ENCODE measurements at regions not wholly inside any gene's neighbourhood (a gene's known extent, or its start where the extent isn't known, plus 50 kb on each side); places are given as distances from the start of the nearest gene placed in this dataset.
"Not testable (repeated sequence)": the region's sequence is repeated elsewhere in the genome, so short reads cannot be mapped to it uniquely, and the experiment has no call there.

DNA sequence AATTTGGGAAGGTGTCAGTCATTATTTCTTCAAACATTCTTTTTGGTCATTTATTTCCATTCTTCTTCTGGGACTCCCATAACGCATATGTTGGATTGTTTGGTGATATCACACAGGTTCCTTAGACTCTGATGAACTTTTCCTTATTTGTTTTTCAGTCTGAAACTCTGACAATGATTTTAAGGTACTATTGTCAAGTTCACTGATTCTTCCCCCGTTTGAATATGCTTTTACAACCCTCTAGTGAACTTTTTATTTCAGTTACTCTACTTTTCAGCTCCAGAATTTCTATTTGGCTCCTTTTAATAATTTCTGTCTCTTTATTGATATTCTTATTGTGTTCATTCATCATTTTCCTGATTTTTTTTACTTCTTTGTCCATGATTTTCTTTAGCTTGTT, 92.5 kb upstream of the RORB start:
- no peak overlapping the region for H3K4me3 ChIP-seq (ENCODE audit: low read length)
- DNase-seq (ENCODE audit: low read depth, low spot score), result no peak

GRCh38 chr9:74407166-74407565, 90.0 kb upstream of the RORB start:
- H3K4me3 ChIP-seq (ENCODE audit: low read length), result no peak overlapping the region
- no peak for DNase-seq (ENCODE audit: low read depth, low spot score)

- DNase-seq (ENCODE audit: low read depth, low spot score), result no peak
- no peak overlapping the region for H3K4me3 ChIP-seq (ENCODE audit: low read length)
These were observed 84.7 kb upstream of the RORB start for GRCh38 chr9:74412236-74412979.

DNA sequence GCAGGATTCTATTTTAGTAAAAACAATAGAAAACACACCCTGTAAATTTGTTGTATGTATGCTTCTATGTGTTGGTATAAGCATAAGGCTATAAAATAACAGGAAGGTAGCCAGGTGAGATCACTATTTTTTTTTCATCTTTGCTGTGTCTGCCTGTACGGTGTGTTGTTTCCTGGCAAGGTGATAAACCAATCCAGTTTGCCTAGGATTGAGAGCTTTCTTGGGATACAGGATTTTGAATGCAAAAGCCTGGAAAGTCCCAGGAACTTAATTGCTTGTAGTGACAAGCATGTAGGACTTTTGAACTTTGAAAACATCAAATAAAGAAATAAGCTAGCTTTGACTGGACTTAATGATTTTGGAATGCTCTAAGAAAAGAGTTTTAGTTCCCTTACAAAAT, 83.3 kb upstream of the RORB start:
- DNase-seq (ENCODE audit: low read depth, low spot score), result no peak
- H3K4me3 ChIP-seq (ENCODE audit: low read length), result no peak overlapping the region

- DNase-seq (ENCODE audit: low read depth, low spot score), result no peak
These were observed 82.8 kb upstream of the RORB start for GRCh38 chr9:74414325-74414724.

GRCh38 chr9:74415995-74416394, 81.1 kb upstream of the RORB start:
- no peak for DNase-seq (ENCODE audit: low read depth, low spot score)
- H3K4me3 ChIP-seq (ENCODE audit: low read length), result no peak overlapping the region

More at GRCh38 chr9:74414325-74414724, 82.8 kb upstream of the RORB start:
- no peak overlapping the region for H3K4me3 ChIP-seq (ENCODE audit: low read length)

DNA sequence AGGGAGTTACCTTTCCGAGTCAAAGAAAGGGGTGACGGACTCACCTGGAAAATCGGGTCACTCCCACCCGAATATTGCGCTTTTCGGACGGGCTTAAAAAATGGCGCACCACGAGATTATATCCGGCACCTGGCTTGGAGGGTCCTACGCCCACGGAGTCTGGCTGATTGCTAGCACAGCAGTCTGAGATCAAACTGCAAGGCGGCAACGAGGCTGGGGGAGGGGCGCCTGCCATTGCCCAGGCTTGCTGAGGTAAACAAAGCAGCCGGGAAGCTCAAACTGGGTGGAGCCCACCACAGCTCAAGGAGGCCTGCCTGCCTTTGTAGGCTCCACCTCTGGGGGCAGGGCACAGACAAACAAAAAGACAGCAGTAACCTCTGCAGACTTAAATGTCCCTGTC, 72.6 kb upstream of the RORB start:
- not testable (repeated sequence) for H3K4me3 ChIP-seq (ENCODE audit: low read length); DNase-seq (ENCODE audit: low read depth, low spot score)

- no peak overlapping the region for H3K4me3 ChIP-seq (ENCODE audit: low read length)
- DNase-seq (ENCODE audit: low read depth, low spot score), result no peak
These were observed 65.7 kb upstream of the RORB start for GRCh38 chr9:74431467-74431866.

- DNase-seq (ENCODE audit: low read depth, low spot score), result no peak
- no peak overlapping the region for H3K4me3 ChIP-seq (ENCODE audit: low read length)
These were observed 53.9 kb upstream of the RORB start for GRCh38 chr9:74443036-74443750.

DNA sequence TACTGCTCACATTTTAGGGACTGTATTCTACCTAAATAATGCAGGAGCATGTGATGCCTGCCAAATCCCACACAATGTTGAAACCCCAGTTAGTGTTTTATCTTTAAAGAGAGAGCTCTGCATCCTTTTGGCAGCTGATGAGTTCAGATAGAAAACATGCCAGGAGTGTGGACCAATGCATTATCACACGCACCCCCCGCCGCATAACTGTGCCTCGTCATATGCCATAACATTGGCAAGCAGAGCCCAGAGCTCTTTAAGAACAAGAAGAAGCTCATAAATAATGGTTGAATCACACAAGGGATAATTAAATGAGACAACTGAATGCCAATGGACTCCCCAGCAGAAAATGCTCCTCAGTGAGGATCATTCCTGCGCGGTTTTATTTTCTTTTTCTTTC, 52.8 kb upstream of the RORB start:
- DNase-seq (ENCODE audit: low read depth, low spot score), result no peak
- H3K4me3 ChIP-seq (ENCODE audit: low read length), result no peak overlapping the region
